HG02943 (cell line): ENCODE measurements at regions not wholly inside any gene's neighbourhood (a gene's known extent, or its start where the extent isn't known, plus 50 kb on each side); places are given as distances from the start of the nearest gene placed in this dataset.

Source experiments
- ATAC-seq: cut with Tn5 transposase; IDR thresholded peaks from one replicate; pipeline ENCODE4 v1.9.1; 2021; ENCODE audit warnings: mild to moderate bottlenecking, low read depth, moderate library complexity; ENCODE audit not compliant: unreplicated experiment

DNA sequence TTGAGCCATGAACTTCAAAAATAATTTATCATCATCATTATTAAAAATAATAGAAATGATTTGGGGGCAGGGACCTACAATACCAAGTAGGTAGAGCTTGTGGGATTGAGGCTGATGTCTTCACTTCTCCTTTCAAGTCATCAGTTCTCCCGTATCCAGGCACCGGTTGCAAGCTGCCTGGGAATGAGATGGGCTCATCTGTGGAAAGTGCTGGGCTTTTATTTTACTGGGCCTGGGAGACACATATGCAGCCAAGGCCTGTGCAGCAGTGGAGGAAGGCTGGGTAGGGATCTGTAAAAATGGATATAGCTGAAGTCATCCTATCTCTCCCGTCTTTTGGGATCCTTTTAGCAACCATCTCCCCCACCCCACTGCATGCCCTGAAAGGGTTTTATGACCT lies 284.1 kb upstream of the CLINT1 start:
- no peak for ATAC-seq

DNA sequence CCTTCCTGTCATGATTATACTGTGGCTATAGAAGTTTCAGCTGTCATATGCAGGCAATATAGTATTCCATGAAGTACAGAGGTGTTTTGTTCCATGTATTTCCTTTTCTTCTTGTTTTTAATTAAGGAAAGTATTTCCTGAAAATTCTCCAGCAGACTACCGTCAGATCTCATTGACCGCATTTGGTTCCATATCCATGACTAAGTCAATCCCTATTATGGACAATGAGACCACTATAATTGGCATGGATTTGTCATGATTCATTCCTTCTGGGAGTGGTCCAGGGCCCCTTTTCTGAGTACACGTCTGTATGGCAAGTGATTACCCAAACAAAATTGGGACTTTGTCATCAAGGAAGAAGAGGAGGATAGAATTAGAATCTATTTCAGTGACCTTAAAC lies 283.2 kb upstream of the CLINT1 start:
- ATAC-seq = no peak

DNA sequence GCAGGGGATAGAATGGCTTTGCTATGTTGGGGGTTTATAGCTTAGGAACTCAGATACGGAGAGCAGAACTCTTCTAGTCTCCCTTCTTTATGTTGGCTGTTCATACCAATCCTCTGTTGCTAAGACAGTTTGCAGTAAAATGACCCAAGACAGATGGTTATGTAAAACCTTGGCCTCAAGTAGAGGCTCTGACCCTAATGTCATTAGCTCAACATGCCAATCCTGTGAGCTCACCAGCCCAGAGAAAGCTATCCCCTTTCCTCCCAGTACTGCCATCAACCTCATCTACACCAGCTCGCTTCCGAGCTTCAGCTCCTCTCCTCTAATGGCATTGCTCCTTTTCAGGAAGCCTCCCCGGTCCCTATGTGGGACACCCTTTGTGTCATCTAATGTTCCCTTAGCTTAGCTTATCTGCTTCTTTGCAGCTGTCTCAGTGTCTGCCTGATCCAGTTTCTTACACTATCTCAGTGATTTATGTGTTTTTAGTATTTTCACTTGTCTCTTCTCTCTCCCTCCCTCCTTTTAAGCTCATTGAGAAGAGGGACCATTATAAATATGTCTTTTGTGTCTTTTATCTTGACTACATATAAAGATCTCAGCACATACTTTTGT lies 281.3 kb upstream of the CLINT1 start:
- no peak for ATAC-seq

- no peak for ATAC-seq
Measured at GRCh38 chr5:158139161-158139560, 280.2 kb upstream of the CLINT1 start.

GRCh38 chr5:158135682-158136179 lies 276.8 kb upstream of the CLINT1 start:
- ATAC-seq = no peak

DNA sequence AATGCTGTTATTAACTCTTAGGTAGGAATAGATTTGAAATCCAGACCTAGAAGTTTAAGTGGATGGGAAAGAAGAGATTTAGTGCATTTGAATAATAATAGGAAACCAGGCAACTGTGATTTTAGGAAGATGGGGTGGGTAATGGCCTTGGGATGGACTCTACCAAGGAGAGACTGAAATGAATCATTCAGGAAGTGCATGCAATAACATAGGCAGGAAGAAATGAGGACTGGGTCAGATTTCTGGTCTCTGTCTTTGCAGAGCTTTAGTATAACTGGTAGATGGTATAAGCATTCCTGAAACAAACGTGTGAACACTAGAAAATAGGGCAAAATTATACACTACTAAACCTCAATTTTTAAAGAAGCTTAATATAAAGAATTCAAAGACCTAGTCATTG lies 274.4 kb upstream of the CLINT1 start:
- no peak for ATAC-seq

DNA sequence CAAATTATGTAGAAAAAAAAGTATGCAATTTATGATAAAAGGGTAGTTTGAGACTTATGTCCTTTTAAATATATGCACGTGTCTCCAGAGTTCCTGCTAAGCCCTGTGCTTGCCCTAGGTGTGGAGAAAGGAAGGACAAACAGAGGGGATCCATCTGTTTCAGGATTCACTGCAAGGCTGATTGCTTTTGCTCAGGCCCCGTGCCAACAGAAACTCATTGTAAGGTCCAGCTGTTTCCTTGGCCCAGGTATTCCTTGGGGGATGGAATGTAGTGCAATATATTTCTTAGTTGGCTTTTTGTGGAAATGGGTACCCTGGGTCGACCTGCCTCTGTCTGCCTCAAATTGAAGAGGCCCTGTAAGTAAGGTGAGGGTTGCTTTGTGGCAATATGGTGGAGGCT lies 268.6 kb upstream of the CLINT1 start:
- ATAC-seq = no peak

- ATAC-seq = no peak
Measured at GRCh38 chr5:158126442-158127405, 267.8 kb upstream of the CLINT1 start.

DNA sequence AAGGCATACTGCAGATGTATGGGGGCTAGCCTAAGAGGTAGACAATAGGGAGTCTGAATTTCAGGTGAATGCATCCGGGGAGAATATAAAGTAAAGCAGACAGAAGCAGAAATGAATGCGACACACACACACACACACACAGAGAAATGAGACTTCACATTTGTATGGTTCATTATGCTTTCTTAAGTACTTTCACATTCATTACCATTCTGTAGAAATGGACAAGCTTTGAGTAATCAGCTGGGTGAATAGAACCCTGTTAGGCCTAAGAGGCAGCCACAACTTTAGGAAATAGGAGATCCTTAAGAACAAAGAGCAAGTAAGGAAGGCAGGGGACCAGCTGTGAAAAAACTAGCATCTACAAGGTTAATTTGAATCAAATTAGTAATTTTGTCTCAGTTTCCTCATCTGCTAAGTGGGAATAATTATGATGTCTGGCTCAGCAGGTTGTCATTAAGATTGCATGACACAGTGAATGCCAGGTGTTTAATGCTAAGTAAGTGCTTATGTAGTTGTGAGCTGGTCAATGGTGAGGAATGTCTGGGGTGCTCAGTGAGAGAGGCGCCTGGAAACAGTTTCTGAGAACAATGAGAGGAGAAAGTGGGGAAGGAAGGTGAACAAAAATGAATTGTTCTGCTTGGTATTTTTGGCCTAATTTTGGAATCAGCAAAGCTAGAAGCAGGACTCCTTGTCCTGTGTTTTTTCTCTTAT lies 265.8 kb upstream of the CLINT1 start:
- ATAC-seq = no peak

DNA sequence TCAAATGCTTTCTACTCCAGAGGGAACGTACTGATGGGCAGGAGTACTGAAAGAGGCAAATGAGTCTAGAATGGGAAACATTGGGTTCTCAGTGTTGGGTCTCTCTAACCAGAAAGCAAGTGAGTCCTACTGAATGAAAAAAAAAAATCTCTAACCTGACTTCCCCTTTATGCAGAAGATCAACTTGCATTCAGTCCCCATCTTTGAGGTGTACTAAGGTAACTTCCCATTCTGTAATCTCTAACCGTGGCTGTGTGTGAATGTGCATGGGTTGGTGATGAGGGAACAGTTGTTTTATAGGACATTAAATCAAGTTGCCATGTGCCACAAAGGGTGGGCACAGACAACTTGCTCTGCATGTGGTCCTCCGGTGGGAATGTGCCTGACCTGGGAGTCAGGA lies 264.6 kb upstream of the CLINT1 start:
- ATAC-seq = no peak

DNA sequence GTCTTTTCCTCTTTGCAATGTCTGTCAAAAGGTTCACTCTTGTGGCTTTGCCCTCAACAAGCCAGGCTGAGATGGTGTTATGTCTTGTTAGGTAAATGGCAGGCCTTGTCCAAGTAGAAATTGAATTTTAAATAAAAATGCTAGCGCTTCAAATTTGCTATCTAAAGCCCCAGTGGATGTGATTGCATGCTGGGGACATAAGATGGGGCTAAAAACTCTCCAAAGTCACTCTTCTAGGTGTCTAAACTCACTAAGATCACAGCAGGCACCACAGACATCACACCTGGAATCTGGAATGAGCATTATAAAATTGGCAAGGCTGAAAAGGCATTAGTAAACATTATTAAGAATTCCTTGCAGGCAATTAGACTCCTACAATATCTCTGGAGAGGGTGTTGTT lies 262.7 kb upstream of the CLINT1 start:
- ATAC-seq = no peak

DNA sequence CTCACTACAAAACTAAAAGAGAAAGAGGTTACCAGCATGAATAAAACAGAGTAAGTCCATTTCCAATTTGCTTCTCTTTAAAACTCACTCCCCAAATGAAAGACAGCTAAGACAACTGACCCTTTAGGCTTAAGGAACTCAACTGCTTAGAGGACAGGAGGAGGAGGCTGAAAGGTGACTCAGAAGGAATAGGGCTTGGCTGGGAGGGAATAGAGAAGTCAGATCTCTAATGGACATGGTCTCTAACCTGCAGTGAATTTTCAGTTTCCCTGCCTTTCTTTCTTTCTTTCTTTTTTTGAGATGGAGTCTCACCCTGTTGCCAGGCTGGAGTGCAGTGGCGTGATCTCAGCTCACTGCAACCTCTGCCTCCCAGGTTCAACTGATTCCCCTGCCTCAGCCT lies 261.8 kb upstream of the CLINT1 start:
- ATAC-seq = no peak

DNA sequence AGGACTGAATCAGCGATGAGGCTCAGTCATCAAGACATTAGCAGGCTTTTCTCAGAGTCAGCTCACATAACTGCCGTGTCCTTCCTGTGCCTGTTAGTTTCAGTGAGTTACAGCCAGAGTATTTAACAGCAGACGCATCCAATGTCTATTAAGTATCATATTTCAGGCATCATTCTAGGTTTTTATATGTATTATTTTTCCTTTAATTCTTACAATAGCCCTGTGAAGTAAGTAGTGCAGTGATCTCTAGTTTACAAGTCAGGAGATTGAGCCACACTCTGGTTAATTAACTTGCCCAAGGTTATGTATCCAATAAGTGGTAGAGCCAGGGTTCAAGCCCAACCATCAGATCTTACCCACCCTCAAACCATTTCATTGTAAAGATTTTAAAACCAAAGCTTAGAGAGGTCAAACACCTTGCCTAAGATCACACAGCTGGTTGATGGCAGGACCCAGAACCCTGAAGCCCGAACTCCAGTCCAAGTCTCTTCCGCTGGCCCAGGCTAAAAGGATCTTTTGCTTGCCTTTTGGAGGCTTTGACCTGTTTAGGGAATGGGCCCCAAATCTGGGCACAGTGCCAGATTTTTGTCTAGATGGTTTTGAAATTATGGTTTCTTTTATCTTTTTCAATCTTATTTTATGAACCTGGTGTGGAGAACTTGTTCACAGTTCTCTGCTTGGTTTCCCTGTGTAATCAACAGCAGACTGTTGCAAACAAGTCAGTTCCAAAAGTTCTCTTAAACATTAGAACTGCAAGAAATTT lies 261.2 kb upstream of the CLINT1 start:
- ATAC-seq = no peak

- no peak for ATAC-seq
Measured at GRCh38 chr5:158117467-158118160, 258.7 kb upstream of the CLINT1 start.

DNA sequence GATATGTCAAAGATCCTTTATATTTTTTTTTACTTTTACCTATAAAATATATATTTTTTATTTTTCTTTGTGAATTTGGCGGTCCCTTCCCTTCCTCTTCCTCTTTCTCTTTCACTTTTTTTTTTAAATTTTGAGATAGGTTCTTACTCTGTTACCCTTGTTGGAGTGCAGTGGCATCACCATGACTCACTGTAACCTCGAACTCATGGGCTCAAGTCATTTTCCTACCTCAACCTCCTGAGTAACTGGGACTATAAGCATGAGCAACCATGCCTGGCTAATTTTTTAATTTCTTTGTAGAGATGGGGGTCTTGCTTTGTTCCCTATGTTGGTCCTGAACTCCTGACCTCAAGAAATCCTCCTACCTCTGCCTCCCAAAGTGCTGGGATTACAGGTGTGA lies 258.0 kb upstream of the CLINT1 start:
- no peak for ATAC-seq

DNA sequence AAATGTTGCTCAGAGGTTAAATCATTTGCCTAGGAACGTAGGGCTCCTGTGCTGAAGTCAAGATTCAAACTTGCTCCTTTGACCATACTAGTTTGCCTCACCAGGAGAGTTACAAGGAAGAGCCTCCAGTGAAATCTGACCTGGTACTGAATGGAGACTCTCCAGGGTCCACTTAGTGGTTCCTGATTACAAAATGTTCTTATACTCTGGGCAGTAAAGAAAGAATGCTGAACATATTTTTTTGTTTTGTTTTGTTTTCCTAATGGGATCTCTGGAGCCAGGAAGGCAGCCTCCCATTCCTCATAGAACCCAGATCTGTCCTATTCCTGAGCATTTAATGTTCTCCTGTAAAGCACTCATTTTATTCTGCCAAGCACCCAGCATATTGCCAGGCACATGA lies 256.5 kb upstream of the CLINT1 start:
- ATAC-seq = no peak

- ATAC-seq = no peak
Measured at GRCh38 chr5:158108177-158108576, 249.2 kb upstream of the CLINT1 start.

GRCh38 chr5:158100373-158100888 lies 241.5 kb upstream of the CLINT1 start:
- no peak for ATAC-seq

- ATAC-seq = no peak
Measured at GRCh38 chr5:158099571-158100105, 240.7 kb upstream of the CLINT1 start.
